ENCODE measurements at regions not wholly inside any gene's neighbourhood (a gene's known extent, or its start where the extent isn't known, plus 50 kb on each side); places are given as distances from the start of the nearest gene placed in this dataset.
"Not testable (repeated sequence)": the region's sequence is repeated elsewhere in the genome, so short reads cannot be mapped to it uniquely, and the experiment has no call there.

DNA sequence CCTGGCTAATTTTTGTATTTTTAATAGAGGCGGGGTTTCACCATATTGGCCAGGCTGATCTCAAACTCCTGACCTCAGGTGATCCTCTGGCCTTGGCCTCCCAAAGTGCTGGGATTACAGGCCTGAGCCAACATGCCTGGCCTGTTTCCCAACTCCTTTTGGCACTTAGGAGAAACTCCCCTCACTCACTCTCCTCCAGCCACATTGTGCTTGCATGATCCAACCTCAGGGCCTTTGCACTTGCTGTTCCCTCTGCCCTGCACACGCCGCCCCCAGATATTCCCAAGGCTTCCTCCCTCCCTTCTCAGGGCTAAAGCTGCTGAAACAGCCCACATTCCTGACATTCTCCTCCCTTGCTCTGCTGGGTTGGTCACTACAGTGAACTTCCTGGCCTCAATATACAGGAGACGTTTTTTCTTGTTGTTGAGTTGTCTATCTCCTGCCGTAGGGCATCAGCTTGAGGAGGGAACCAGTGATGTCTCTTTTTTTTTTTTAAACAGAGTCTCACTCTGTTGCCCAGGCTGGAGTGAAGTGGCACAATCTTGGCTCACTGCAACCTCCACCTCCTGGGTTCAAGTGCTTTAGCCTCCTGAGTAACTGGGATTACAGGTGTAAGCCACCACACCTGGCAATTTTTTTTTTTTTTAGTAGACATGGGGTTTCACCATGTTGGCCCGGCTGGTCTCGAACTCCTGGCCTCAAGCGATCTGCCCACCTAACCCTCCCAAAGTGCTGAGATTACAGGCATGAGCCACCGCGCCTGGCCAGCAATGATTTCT, 61.4 kb upstream of the PTPN1 start:
- DNase-seq (ENCODE audit: low spot score): not testable (repeated sequence)

- no peak for DNase-seq (ENCODE audit: low spot score)
These were observed 60.3 kb upstream of the PTPN1 start for GRCh38 chr20:50449738-50450492.

DNA sequence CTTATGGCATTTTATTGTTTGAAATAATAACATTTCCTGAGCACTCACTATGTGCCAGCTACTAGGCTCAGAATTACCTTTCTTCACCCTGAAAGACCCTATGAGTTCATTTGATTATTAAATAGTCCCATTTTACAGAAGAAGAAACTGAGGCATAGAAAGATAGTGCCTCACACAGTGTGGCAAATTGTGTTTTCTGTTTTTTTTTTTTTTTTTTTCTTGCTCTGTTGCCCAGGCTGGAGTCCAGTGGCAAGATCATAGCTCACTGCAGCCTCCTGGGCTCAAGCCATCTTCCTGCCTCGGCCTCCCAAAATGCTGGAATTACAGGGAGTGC, 59.7 kb upstream of the PTPN1 start:
- DNase-seq (ENCODE audit: low spot score): no peak

GRCh38 chr20:50450881-50451752, 59.1 kb upstream of the PTPN1 start:
- DNase-seq (ENCODE audit: low spot score): no peak

GRCh38 chr20:50451792-50452425, 58.3 kb upstream of the PTPN1 start:
- not testable (repeated sequence) for DNase-seq (ENCODE audit: low spot score)

GRCh38 chr20:50453533-50454244, 56.5 kb upstream of the PTPN1 start:
- no peak for DNase-seq (ENCODE audit: low spot score)

GRCh38 chr20:50455245-50455644, 54.9 kb upstream of the PTPN1 start:
- not testable (repeated sequence) for DNase-seq (ENCODE audit: low spot score)

- no peak for DNase-seq (ENCODE audit: low spot score)
These were observed 54.3 kb upstream of the PTPN1 start for GRCh38 chr20:50455656-50456451.

DNA sequence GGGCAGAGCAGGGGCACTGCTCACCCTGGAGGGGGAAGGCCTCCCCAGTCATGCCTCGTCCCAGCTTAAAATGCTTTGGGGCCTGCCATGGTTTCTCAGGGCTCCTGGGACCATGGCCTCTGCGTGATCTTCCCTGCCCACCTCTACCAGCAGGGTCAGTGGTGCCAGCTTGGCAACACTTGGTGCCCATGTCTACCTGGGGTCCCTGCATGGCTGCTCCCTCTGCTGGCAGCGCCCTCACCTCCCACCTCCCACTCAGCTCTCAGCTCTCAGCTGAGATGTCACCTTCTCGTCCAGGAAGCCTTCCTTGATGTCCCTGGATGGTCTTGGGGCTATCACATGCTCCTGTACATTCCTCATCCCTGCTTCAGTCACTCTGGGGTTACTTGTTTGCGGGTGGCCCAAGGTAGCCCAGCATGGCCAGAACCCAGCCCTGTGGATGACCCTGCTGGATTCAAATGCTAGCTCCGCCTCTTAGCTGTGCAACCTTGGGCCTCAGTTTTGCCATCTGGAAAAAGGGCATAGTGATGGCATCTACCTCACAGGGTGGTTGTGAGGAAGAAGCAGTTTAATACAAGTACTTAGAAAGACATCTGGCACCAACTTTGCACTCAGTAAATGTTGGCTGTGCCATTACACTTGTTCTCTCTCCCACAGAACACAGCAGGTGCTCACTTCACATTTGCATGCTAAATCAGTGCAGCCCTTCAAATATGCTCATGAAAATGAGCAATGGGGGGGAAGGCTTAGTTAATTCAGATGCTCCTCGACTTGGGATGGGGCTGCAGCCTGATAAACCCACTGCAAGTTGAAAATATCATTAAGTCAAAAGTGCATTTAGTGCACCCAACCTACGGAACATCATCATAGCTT, 53.5 kb upstream of the PTPN1 start:
- DNase-seq (ENCODE audit: low spot score): no peak

DNA sequence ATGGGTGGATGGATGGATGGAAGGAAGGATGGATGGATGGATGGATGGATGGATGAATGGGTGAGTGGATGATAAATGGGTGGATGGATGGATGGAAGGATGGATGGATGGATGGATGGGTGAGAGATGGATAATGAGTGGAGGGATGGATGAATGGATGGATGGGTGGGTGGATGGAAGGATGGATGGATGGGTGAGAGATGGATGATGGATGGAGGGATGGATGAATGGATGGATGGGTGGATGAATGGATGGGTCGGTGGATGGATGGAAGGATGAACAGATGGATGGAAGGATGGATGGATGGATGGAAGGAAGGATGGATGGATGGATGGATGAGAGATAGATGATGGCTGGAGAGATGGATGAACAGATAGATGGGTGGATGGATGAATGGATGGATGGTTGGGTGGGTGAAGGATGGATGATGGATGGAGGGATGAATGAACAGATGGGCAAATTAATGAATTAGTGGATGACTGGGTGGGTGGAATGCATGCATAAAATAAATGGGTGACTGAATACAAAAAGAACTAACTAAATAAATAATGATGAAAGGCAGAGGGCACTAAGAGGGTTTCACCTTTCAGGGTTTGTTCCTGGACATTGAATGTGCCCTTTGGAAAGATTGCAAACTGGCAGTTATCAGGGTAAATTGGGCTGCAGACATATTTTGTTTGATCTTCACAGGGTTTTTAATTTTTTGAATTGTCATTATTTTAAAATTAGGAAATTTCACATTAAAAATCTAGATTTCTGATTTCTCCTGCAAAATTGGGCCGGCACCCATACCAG, 50.9 kb upstream of the PTPN1 start:
- no peak for DNase-seq (ENCODE audit: low spot score)

GRCh38 chr20:50460115-50460607, 50.0 kb upstream of the PTPN1 start:
- no peak for DNase-seq (ENCODE audit: low spot score)
